ENCODE measurements at regions not wholly inside any gene's neighbourhood (a gene's known extent, or its start where the extent isn't known, plus 50 kb on each side); places are given as distances from the start of the nearest gene placed in this dataset.

- 5% methylated on average over 1 of the region's 1 CpG for WGBS (ENCODE audit: insufficient coverage, low coverage, missing lambda C conversion rate)
- ChIA-PET POLR2A (no interaction called here), CTCF (ENCODE audit: low intra/inter-chr PET ratio) (no interaction called here)
- Histone ChIP-seq H4K20me1 (replicated peaks; ENCODE audit: control insufficient read depth, insufficient read depth, low read length) (no peaks in the 10 kb centered on the region), H3K4me2 (ENCODE audit: insufficient read depth, low read length) (no peak overlapping the region), H3K9me1 (ENCODE audit: control insufficient read depth, insufficient read depth, low read length) (no peaks in the 10 kb centered on the region), H3K36me3 (ENCODE audit: control insufficient read depth, insufficient read depth, low read length) (no peaks in the 10 kb centered on the region), H3K4me1 (replicated peaks in 1 of 2; ENCODE audit: control insufficient read depth in 2 of 2, insufficient read depth in 2 of 2, low read length in 2 of 2) (no peaks in the 10 kb centered on the region), H3K9ac (ENCODE audit: insufficient read depth in 1 of 2, low read depth in 2 of 2, low read length in 2 of 2) (no peak overlapping the region), H3K27ac (ENCODE audit: extremely low read depth, low read depth, low read length) (0 out of 3 replicates have a peak overlapping the region, but pooled peaks have one; percentile 4), H3K4me3 (no peak overlapping the region), H3K27me3 (ENCODE audit: control insufficient read depth in 2 of 2, insufficient read depth in 2 of 2, low read length in 2 of 2) (no peaks in the 10 kb centered on the region), H2AFZ (ENCODE audit: low read depth, low read length) (no peak overlapping the region), H3K9me3 (replicated peaks; ENCODE audit: control insufficient read depth, insufficient read depth, low read depth, low read length) (no peaks in the 10 kb centered on the region), H3K79me2 (ENCODE audit: control insufficient read depth, insufficient read depth, low read length) (no peaks in the 10 kb centered on the region)
- BruUV-seq (replicated peaks) = no TSS peak
- in situ Hi-C loops (cut with MboI) = no loop called here
- no peak for TF ChIP-seq ZNF785 (CRISPR knock-in tag; IDR thresholded peaks at IDR 0.05)
- TF ChIP-seq MAFF (IDR thresholded peaks at IDR 0.05; ENCODE audit: low read length) = peak; percentile 32; the same call in 1 of the 2 replicates
- TF ChIP-seq ZFP30 (CRISPR knock-in tag; IDR thresholded peaks at IDR 0.05; ENCODE audit: borderline replicate concordance) = no peak
- TF ChIP-seq STAG1 (CRISPR knock-in tag; IDR thresholded peaks at IDR 0.05; ENCODE audit: borderline replicate concordance) = no peak
- peak; percentile 70 for TF ChIP-seq NFE2 (IDR thresholded peaks at IDR 0.05; ENCODE audit: low read depth)
- no peak for TF ChIP-seq KHSRP (IDR thresholded peaks at IDR 0.05)
- no peak for TF ChIP-seq PHF8 (IDR thresholded peaks at IDR 0.05; ENCODE audit: borderline replicate concordance, low read length)
- no peak for TF ChIP-seq SNAPC5 (CRISPR knock-in tag; IDR thresholded peaks at IDR 0.05)
- no peak for TF ChIP-seq KDM4B (IDR thresholded peaks at IDR 0.05; ENCODE audit: borderline replicate concordance in 2 of 2, low read depth in 1 of 2)
- TF ChIP-seq USF1 (CRISPR knock-in tag; IDR thresholded peaks at IDR 0.05) = no peak
- TF ChIP-seq, protein P1, sequence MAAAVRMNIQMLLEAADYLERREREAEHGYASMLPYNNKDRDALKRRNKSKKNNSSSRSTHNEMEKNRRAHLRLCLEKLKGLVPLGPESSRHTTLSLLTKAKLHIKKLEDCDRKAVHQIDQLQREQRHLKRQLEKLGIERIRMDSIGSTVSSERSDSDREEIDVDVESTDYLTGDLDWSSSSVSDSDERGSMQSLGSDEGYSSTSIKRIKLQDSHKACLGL (CRISPR knock-in tag; IDR thresholded peaks at IDR 0.05; ENCODE audit: borderline replicate concordance, poor library complexity, severe bottlenecking) = no peak
- TF ChIP-seq ZSCAN32 (CRISPR knock-in tag; IDR thresholded peaks at IDR 0.05) = no peak
- no peak for TF ChIP-seq HNRNPH1 (optimal IDR thresholded peaks at IDR 0.05; ENCODE audit: low read depth, low read length)
- no peak for TF ChIP-seq NFATC3 (IDR thresholded peaks at IDR 0.05)
- peak; percentile 76 for TF ChIP-seq C11orf30 (IDR thresholded peaks at IDR 0.05; ENCODE audit: low read depth)
- no peak for TF ChIP-seq ZNF695 (CRISPR knock-in tag; IDR thresholded peaks at IDR 0.05)
- TF ChIP-seq, protein P2, sequence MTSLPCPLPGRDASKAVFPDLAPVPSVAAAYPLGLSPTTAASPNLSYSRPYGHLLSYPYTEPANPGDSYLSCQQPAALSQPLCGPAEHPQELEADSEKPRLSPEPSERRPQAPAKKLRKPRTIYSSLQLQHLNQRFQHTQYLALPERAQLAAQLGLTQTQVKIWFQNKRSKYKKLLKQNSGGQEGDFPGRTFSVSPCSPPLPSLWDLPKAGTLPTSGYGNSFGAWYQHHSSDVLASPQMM (CRISPR knock-in tag; IDR thresholded peaks at IDR 0.05) = no peak
- no peak for TF ChIP-seq ELF1 (tag; IDR thresholded peaks at IDR 0.05)
- no peak for TF ChIP-seq FIP1L1 (IDR thresholded peaks at IDR 0.05; ENCODE audit: low read depth, low read length, poor library complexity, severe bottlenecking)
- peak; percentile 88 for TF ChIP-seq ZNF316 (IDR thresholded peaks at IDR 0.05)
- peak; percentile 66 for TF ChIP-seq MAFG (tag; conservative IDR thresholded peaks at IDR 0.05)
- no peak for TF ChIP-seq ZNF24 (IDR thresholded peaks at IDR 0.05)
- TF ChIP-seq MITF (IDR thresholded peaks at IDR 0.05) = no peak
- FAIRE-seq (no peak), DNase-seq (ENCODE audit: extremely low read depth in 1 of 4, low spot score in 3 of 4) (no peak), ATAC-seq (no peak)
- intact Hi-C loops (cut with micrococcal nuclease) = no loop called here
These were observed 484.7 kb upstream of the CNTN5 start for GRCh38 chr11:98536023-98536422.

Data from K562 (cell line).